Parathyroid adenoma (tissue), 2 donors: ENCODE measurements at regions not wholly inside any gene's neighbourhood (a gene's known extent, or its start where the extent isn't known, plus 50 kb on each side); places are given as distances from the start of the nearest gene placed in this dataset.
"Not testable (repeated sequence)": the region's sequence is repeated elsewhere in the genome, so short reads cannot be mapped to it uniquely, and the experiment has no call there.

Experiments used
- H2AFZ ChIP-seq: fragments of 300-600 bp; sonication (generic); one replicate; pipeline ENCODE4 v1.7.0; 2017; ENCODE audit warnings: antibody characterized with exemption, mild to moderate bottlenecking
- H3K27ac ChIP-seq: fragments of 300-600 bp; sonication (generic); one replicate; pipeline ENCODE4 v1.7.0; 2017
- H3K27me3 ChIP-seq: fragments of 300-600 bp; sonication (generic); one replicate; pipeline ENCODE4 v1.7.0; 2017; ENCODE audit warnings: low read length; ENCODE audit not compliant: control insufficient read depth, insufficient read depth
- H3K36me3 ChIP-seq: fragments of 300-600 bp; sonication (generic); one replicate; pipeline ENCODE4 v1.7.0; 2017; ENCODE audit warnings: low read length; ENCODE audit not compliant: control insufficient read depth, insufficient read depth
- H3K4me1 ChIP-seq: fragments of 300-600 bp; sonication (generic); one replicate; pipeline ENCODE4 v1.7.0; 2017; ENCODE audit warnings: control low read depth
- H3K4me2 ChIP-seq: fragments of 300-600 bp; sonication (generic); one replicate; pipeline ENCODE4 v1.7.0; 2017; ENCODE audit warnings: low read length
- H3K4me3 ChIP-seq: fragments of 300-600 bp; sonication (generic); one replicate; pipeline ENCODE4 v1.7.0; 2017; ENCODE audit warnings: low read depth, low read length
- H3K79me2 ChIP-seq: fragments of 300-600 bp; sonication (generic); one replicate; pipeline ENCODE4 v1.7.0; 2017; ENCODE audit warnings: control low read depth
- H3K9ac ChIP-seq: fragments of 300-600 bp; sonication (generic); one replicate; pipeline ENCODE4 v1.7.0; 2017; ENCODE audit warnings: mild to moderate bottlenecking
- H3K9me3 ChIP-seq: fragments of 300-600 bp; sonication (generic); one replicate; pipeline ENCODE4 v1.7.0; 2017; ENCODE audit warnings: low read length; ENCODE audit not compliant: control insufficient read depth
- TF ChIP-seq, protein P1 (sequence below): fragments of 300-600 bp; sonication (generic); IDR thresholded peaks from one replicate; pipeline ENCODE4 v1.7.0; 2017; ENCODE audit warnings: antibody characterized with exemption, mild to moderate bottlenecking
- donor health status: primary hyperparathyroidism.

DNA sequence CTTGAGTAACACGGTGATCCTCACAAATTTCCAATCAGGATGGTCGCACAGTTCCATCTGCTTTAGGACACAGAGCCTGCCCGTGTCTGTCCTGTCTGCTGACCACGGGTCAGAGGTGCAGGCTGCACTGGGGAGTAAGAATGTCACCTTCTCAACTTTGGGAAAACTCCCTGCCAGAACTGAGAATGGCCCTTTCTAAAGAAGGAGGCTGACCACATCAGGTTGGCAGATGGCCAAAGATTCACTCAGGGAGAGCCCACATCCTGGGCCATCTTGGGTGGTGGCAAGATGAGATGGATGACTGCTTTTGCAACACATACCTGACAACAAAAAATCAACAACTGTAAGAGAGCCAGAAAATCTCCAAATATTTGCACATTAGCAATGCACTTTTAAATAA is 101.9 kb downstream of the IGLL1 start:
- Histone ChIP-seq H3K9ac (no peak overlapping the region), H3K4me1 (no peaks in the 10 kb centered on the region), H3K4me2 (no peak overlapping the region)

DNA sequence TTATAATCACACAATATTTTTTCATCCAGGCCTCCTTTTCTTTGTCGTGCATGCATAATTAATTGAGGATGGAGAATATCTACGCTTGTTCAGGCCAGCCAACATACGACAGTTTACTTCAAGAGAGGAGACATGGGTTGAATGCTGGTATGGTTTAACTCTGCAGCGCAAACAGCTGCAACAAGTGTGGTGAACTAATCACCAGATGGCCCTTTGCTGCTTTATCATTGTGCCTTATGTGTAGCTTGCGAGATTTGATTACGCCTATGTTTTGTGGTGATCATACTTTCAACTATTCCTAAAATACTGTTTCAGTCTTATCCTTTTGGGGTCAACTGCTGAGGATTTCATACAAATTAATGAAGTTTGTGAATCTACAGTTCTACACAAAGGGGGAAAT is 105.6 kb downstream of the IGLL1 start:
- H3K27me3 ChIP-seq, H3K36me3 ChIP-seq, H3K4me1 ChIP-seq, H3K27ac ChIP-seq, H3K9me3 ChIP-seq, H3K79me2 ChIP-seq, H2AFZ ChIP-seq, H3K9ac ChIP-seq, H3K4me3 ChIP-seq, H3K4me2 ChIP-seq: not testable (repeated sequence)

More for the DNA sequence above, 101.9 kb downstream of the IGLL1 start:
- Histone ChIP-seq H3K27me3 (no peaks in the 10 kb centered on the region), H3K79me2 (no peaks in the 10 kb centered on the region), H3K27ac (no peak overlapping the region), H3K4me3 (no peak overlapping the region), H3K9me3 (no peaks in the 10 kb centered on the region), H3K36me3 (no peaks in the 10 kb centered on the region), H2AFZ (no peak overlapping the region)
- TF ChIP-seq, protein P1, sequence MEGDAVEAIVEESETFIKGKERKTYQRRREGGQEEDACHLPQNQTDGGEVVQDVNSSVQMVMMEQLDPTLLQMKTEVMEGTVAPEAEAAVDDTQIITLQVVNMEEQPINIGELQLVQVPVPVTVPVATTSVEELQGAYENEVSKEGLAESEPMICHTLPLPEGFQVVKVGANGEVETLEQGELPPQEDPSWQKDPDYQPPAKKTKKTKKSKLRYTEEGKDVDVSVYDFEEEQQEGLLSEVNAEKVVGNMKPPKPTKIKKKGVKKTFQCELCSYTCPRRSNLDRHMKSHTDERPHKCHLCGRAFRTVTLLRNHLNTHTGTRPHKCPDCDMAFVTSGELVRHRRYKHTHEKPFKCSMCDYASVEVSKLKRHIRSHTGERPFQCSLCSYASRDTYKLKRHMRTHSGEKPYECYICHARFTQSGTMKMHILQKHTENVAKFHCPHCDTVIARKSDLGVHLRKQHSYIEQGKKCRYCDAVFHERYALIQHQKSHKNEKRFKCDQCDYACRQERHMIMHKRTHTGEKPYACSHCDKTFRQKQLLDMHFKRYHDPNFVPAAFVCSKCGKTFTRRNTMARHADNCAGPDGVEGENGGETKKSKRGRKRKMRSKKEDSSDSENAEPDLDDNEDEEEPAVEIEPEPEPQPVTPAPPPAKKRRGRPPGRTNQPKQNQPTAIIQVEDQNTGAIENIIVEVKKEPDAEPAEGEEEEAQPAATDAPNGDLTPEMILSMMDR, result no peak

DNA sequence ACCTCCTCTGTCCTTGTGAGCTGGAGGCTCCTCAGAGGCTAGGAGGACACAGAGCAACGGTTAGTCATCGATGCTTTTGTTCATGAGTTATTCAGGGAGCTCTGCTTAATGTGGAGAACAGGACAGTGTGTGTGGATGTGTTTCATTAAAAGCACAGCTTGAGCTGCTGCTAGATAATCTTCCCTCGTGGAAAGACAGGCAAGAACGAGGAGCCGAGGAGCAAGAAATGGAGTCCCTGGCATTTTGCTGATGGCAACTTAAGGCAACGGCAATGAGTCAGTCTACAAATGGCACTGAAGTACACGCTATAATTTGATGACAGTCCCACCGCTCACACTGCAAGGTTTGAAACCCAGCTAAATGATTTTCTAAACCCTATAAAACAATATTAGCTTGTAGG is 106.2 kb downstream of the IGLL1 start:
- H3K79me2 ChIP-seq, result no peaks in the 10 kb centered on the region
- H3K4me2 ChIP-seq, result no peak overlapping the region
- no peaks in the 10 kb centered on the region for H3K27me3 ChIP-seq
- H3K9me3 ChIP-seq, result no peaks in the 10 kb centered on the region
- no peak overlapping the region for H3K4me3 ChIP-seq
- H3K27ac ChIP-seq, result no peak overlapping the region
- no peaks in the 10 kb centered on the region for H3K36me3 ChIP-seq
- H3K9ac ChIP-seq, result no peak overlapping the region
- no peaks in the 10 kb centered on the region for H3K4me1 ChIP-seq
- TF ChIP-seq, protein P1, result no peak
- no peak overlapping the region for H2AFZ ChIP-seq

DNA sequence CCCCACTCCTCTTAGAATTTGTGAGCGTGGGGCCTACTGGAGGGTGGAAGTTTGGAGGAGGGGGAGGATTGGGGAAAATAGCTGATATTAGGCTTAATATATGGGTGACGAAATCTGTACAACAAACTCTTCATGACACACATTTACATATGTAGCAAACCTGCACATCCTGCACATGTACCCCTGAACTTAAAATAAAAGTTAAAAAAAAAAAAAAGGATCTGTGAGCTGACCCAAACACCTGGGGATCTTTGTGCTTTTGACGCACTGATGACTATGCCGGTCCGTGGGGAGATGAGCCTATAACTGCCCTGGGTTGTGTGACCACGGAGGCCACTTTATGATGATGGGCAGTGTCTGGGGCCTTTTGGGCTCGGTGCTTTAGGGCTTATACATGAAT is 107.7 kb downstream of the IGLL1 start:
- H3K4me2 ChIP-seq, H3K4me1 ChIP-seq, H3K36me3 ChIP-seq, H3K27me3 ChIP-seq, H3K9ac ChIP-seq, H3K4me3 ChIP-seq, H2AFZ ChIP-seq, H3K79me2 ChIP-seq, H3K27ac ChIP-seq, H3K9me3 ChIP-seq: not testable (repeated sequence)

DNA sequence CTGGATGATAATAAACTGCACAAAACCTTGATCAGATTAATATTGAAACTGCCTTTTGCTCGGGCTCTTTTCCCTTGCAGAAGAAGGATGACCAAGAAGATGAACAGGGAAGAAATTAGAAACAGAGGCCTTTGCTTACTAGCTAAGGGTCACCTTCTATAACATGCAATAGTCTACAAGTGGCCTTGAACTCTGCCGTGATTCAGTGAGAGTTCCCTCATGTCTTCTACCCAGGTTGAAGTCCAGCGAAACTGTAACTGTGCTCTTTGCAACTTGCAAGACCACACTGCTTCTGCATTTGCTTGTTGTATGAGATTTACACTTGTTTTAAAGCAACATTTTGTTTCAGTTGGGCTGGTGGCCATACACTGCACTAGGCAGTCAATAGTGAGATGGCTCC is 108.4 kb downstream of the IGLL1 start:
- H3K27ac ChIP-seq, result no peak overlapping the region

More for the DNA sequence above, 108.4 kb downstream of the IGLL1 start:
- TF ChIP-seq, protein P1, result no peak
- H3K36me3 ChIP-seq, result no peaks in the 10 kb centered on the region
- no peaks in the 10 kb centered on the region for H3K9me3 ChIP-seq
- H3K79me2 ChIP-seq, result no peaks in the 10 kb centered on the region
- H2AFZ ChIP-seq, result no peak overlapping the region
- no peak overlapping the region for H3K4me3 ChIP-seq
- no peak overlapping the region for H3K4me2 ChIP-seq
- no peaks in the 10 kb centered on the region for H3K4me1 ChIP-seq
- H3K9ac ChIP-seq, result no peak overlapping the region
- H3K27me3 ChIP-seq, result no peaks in the 10 kb centered on the region
